ENCODE measurements at regions not wholly inside any gene's neighbourhood (a gene's known extent, or its start where the extent isn't known, plus 50 kb on each side); places are given as distances from the start of the nearest gene placed in this dataset.

DNA sequence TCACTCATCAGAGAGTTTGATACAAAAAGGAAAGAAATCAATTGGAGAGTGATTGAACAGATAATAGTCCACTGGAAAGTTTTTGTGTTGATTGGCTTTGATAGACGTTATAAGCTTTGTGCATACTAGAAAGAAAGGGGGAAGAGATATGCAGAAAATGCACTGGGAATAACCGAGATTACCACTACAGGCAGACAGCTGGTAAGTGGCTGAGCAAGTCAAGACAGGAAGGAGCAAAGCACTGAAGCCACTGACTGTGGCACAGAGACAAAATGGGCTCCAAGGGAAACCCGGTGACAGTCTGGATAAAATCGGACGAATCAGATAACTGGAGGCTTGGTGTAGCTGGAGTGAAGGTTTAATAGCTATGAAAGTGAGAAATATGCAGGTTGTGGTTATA is 209.0 kb downstream of the SIM1 start:
- Histone ChIP-seq H3K27me3 (no peaks in the 10 kb centered on the region), H3K4me1 (ENCODE audit: insufficient read depth) (no peaks in the 10 kb centered on the region), H3K36me3 (no peaks in the 10 kb centered on the region), H3K4me3 (no peak overlapping the region), H3K27ac (no peak overlapping the region), H3K9me3 (no peaks in the 10 kb centered on the region)
- 77 to 80% (median 78%) methylated on average over 5 of the region's 5 CpGs for WGBS, 3 donors
- DNase-seq: no peak
- intact Hi-C loops (cut with DNase I): no loop called here
- TF ChIP-seq, protein P1, sequence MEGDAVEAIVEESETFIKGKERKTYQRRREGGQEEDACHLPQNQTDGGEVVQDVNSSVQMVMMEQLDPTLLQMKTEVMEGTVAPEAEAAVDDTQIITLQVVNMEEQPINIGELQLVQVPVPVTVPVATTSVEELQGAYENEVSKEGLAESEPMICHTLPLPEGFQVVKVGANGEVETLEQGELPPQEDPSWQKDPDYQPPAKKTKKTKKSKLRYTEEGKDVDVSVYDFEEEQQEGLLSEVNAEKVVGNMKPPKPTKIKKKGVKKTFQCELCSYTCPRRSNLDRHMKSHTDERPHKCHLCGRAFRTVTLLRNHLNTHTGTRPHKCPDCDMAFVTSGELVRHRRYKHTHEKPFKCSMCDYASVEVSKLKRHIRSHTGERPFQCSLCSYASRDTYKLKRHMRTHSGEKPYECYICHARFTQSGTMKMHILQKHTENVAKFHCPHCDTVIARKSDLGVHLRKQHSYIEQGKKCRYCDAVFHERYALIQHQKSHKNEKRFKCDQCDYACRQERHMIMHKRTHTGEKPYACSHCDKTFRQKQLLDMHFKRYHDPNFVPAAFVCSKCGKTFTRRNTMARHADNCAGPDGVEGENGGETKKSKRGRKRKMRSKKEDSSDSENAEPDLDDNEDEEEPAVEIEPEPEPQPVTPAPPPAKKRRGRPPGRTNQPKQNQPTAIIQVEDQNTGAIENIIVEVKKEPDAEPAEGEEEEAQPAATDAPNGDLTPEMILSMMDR (IDR thresholded peaks at IDR 0.05): no peak
- TF ChIP-seq POLR2A (IDR thresholded peaks at IDR 0.05) (no peak), EP300 (IDR thresholded peaks at IDR 0.05) (no peak)

GRCh38 chr6:100247123-100247522 is 217.6 kb downstream of the SIM1 start:
- H3K36me3 ChIP-seq: no peaks in the 10 kb centered on the region
- intact Hi-C loops (cut with DNase I): no loop called here
- WGBS, 3 donors: 32 to 67% (median 36%) methylated on average over 1 of the region's 1 CpG
- H3K27ac ChIP-seq: no peak overlapping the region
- no peak overlapping the region for H3K4me3 ChIP-seq
- no peaks in the 10 kb centered on the region for H3K9me3 ChIP-seq
- H3K4me1 ChIP-seq (ENCODE audit: insufficient read depth): no peaks in the 10 kb centered on the region
- TF ChIP-seq, protein P1 (IDR thresholded peaks at IDR 0.05): no peak
- no peak for DNase-seq
- H3K27me3 ChIP-seq: no peaks in the 10 kb centered on the region

DNA sequence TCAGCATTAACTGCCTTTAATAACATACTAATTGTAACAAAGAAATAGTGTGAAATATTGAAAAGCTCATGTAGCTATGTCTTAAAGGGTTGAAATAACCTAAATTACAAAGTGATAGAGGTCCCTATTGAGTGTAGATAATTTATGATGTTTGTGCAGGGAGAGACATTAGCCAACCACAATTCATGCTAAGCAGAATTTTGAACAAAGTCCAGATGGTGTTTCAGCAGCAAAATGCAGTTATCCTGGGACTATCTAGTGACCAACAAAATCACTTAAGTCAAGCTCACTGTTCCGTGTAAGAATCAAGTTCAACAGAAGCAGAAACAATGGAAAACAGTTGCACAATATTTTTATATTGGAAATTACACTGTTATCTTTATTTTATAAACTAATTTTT is 218.5 kb downstream of the SIM1 start:
- TF ChIP-seq EP300 (IDR thresholded peaks at IDR 0.05) (no peak), POLR2A (IDR thresholded peaks at IDR 0.05) (no peak)
- TF ChIP-seq, protein P1 (IDR thresholded peaks at IDR 0.05): no peak

DNA sequence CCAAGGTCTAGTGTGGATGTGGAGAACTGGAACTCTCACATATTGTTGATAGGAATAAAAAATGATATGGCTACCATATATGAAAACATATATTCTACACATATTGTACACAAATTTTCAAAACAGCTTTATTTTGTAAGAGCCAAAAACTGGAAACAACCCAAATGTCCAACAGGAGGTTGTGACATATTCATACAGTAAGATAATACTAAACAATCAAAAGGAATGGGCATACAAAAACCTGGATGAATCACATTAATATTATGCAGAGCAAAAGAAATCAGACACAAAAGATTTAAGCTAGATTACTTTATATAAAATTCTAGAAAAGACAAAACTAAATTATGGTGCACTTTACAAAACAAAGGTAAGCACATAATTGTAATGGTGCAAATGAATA is 223.9 kb downstream of the SIM1 start:
- H3K4me3 ChIP-seq: no peak overlapping the region
- TF ChIP-seq EP300 (IDR thresholded peaks at IDR 0.05) (no peak), POLR2A (IDR thresholded peaks at IDR 0.05) (no peak)
- TF ChIP-seq, protein P1 (IDR thresholded peaks at IDR 0.05): no peak
- DNase-seq: no peak
- H3K27ac ChIP-seq: no peak overlapping the region
- no peaks in the 10 kb centered on the region for H3K36me3 ChIP-seq
- no peaks in the 10 kb centered on the region for H3K27me3 ChIP-seq
- no peaks in the 10 kb centered on the region for H3K9me3 ChIP-seq
- intact Hi-C loops (cut with DNase I): no loop called here
- no peaks in the 10 kb centered on the region for H3K4me1 ChIP-seq (ENCODE audit: insufficient read depth)

More for the DNA sequence above, 218.5 kb downstream of the SIM1 start:
- no peaks in the 10 kb centered on the region for H3K36me3 ChIP-seq
- H3K4me1 ChIP-seq (ENCODE audit: insufficient read depth): no peaks in the 10 kb centered on the region
- H3K27me3 ChIP-seq: no peaks in the 10 kb centered on the region
- no peaks in the 10 kb centered on the region for H3K9me3 ChIP-seq
- no peak overlapping the region for H3K4me3 ChIP-seq
- WGBS, 3 donors: 16 to 38% (median 29%) methylated on average over 1 of the region's 1 CpG
- intact Hi-C loops (cut with DNase I): no loop called here
- H3K27ac ChIP-seq: no peak overlapping the region
- DNase-seq: no peak

DNA sequence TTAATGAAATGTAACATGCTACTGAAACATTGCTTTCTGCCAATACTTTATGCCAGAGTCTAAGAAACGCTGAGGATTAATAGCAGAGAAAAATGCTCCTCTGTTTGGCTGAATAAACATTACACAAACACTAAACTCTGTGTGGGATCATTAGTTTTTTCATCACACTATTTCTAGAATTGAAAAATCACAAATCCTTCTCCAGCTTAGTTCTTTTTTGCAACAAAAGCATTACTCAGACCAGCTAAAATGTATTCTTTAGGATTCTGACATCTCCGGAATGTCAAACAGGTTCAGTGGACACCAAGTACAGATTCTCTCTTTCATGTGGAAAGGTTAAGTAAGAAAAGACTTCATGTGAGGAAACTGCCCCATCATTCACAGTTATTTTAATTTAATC is 226.9 kb downstream of the SIM1 start:
- no peak overlapping the region for H3K4me3 ChIP-seq
- intact Hi-C loops (cut with DNase I): no loop called here
- WGBS, 3 donors: 44 to 64% (median 57%) methylated on average over 2 of the region's 2 CpGs
- TF ChIP-seq, protein P1 (IDR thresholded peaks at IDR 0.05): no peak
- no peak for TF ChIP-seq POLR2A (IDR thresholded peaks at IDR 0.05)
- no peak for TF ChIP-seq EP300 (IDR thresholded peaks at IDR 0.05)
- no peaks in the 10 kb centered on the region for H3K27me3 ChIP-seq
- H3K36me3 ChIP-seq: no peaks in the 10 kb centered on the region
- no peak overlapping the region for H3K27ac ChIP-seq
- DNase-seq: no peak
- H3K4me1 ChIP-seq (ENCODE audit: insufficient read depth): no peaks in the 10 kb centered on the region
- no peaks in the 10 kb centered on the region for H3K9me3 ChIP-seq

All from ovary (tissue), 7 donors.